ENCODE measurements at regions not wholly inside any gene's neighbourhood (a gene's known extent, or its start where the extent isn't known, plus 50 kb on each side); places are given as distances from the start of the nearest gene placed in this dataset.

GRCh38 chr7:97639036-97639435 is 92.8 kb upstream of the TAC1 start:
- no peak for TF ChIP-seq CTCF (conservative IDR thresholded peaks at IDR 0.05 in 1 of 2, IDR thresholded peaks at IDR 0.05 in 1 of 2; ENCODE audit: low read depth in 1 of 2, low read length in 2 of 2)
- no peak for TF ChIP-seq EZH2 (IDR thresholded peaks at IDR 0.05; ENCODE audit: low read length, missing control alignments)
- Histone ChIP-seq H3K27me3 (ENCODE audit: control insufficient read depth, insufficient read depth, low read length) (no peaks in the 10 kb centered on the region), H3K4me2 (ENCODE audit: extremely low read depth, insufficient read depth, low read length) (no peak overlapping the region), H3K9me3 (ENCODE audit: control insufficient read depth, insufficient read depth, low read depth, low read length) (no peaks in the 10 kb centered on the region), H3K36me3 (ENCODE audit: control insufficient read depth, insufficient read depth, low read length) (no peaks in the 10 kb centered on the region), H3K4me1 (ENCODE audit: control insufficient read depth, extremely low read depth, insufficient read depth, low read length) (no peaks in the 10 kb centered on the region), H3K4me3 (replicated peaks in 1 of 4; ENCODE audit: control extremely low read depth in 1 of 4, insufficient read depth in 1 of 4, low read depth in 3 of 4, low read length in 4 of 4) (no peak overlapping the region), H3K27ac (ENCODE audit: insufficient read depth, low read length) (no peak overlapping the region), H4K20me1 (ENCODE audit: control insufficient read depth, extremely low read depth, insufficient read depth, low read length) (no peaks in the 10 kb centered on the region), H2AFZ (ENCODE audit: low read length) (no peak overlapping the region), H3K9ac (ENCODE audit: insufficient read depth, low read length) (no peak overlapping the region), H3K79me2 (ENCODE audit: control insufficient read depth, insufficient read depth, low read length) (no peaks in the 10 kb centered on the region)
- no peak for DNase-seq (ENCODE audit: low read depth in 2 of 2)

GRCh38 chr7:97659363-97660045 is 72.4 kb upstream of the TAC1 start:
- no peaks in the 10 kb centered on the region for H3K36me3 ChIP-seq (ENCODE audit: control insufficient read depth, insufficient read depth, low read length)
- H3K4me1 ChIP-seq (ENCODE audit: control insufficient read depth, extremely low read depth, insufficient read depth, low read length), result no peaks in the 10 kb centered on the region
- no peaks in the 10 kb centered on the region for H3K9me3 ChIP-seq (ENCODE audit: control insufficient read depth, insufficient read depth, low read depth, low read length)
- DNase-seq (ENCODE audit: low read depth in 2 of 2), result no peak
- H4K20me1 ChIP-seq (ENCODE audit: control insufficient read depth, extremely low read depth, insufficient read depth, low read length), result no peaks in the 10 kb centered on the region
- no peak overlapping the region for H3K27ac ChIP-seq (ENCODE audit: insufficient read depth, low read length)
- no peaks in the 10 kb centered on the region for H3K27me3 ChIP-seq (ENCODE audit: control insufficient read depth, insufficient read depth, low read length)
- no peak overlapping the region for H3K4me3 ChIP-seq (replicated peaks in 1 of 4; ENCODE audit: control extremely low read depth in 1 of 4, insufficient read depth in 1 of 4, low read depth in 3 of 4, low read length in 4 of 4)
- H3K9ac ChIP-seq (ENCODE audit: insufficient read depth, low read length), result no peak overlapping the region
- H2AFZ ChIP-seq (ENCODE audit: low read length), result no peak overlapping the region
- H3K4me2 ChIP-seq (ENCODE audit: extremely low read depth, insufficient read depth, low read length), result no peak overlapping the region
- H3K79me2 ChIP-seq (ENCODE audit: control insufficient read depth, insufficient read depth, low read length), result no peaks in the 10 kb centered on the region
- TF ChIP-seq CTCF (conservative IDR thresholded peaks at IDR 0.05 in 1 of 2, IDR thresholded peaks at IDR 0.05 in 1 of 2; ENCODE audit: low read depth in 1 of 2, low read length in 2 of 2), result no peak
- TF ChIP-seq EZH2 (IDR thresholded peaks at IDR 0.05; ENCODE audit: low read length, missing control alignments), result no peak

GRCh38 chr7:97667359-97667758 is 64.5 kb upstream of the TAC1 start:
- no peaks in the 10 kb centered on the region for H3K4me1 ChIP-seq (ENCODE audit: control insufficient read depth, extremely low read depth, insufficient read depth, low read length)
- no peak for DNase-seq (ENCODE audit: low read depth in 2 of 2)
- no peak overlapping the region for H3K4me2 ChIP-seq (ENCODE audit: extremely low read depth, insufficient read depth, low read length)
- H4K20me1 ChIP-seq (ENCODE audit: control insufficient read depth, extremely low read depth, insufficient read depth, low read length), result no peaks in the 10 kb centered on the region
- no peak overlapping the region for H3K4me3 ChIP-seq (replicated peaks in 1 of 4; ENCODE audit: control extremely low read depth in 1 of 4, insufficient read depth in 1 of 4, low read depth in 3 of 4, low read length in 4 of 4)
- H3K27me3 ChIP-seq (ENCODE audit: control insufficient read depth, insufficient read depth, low read length), result no peaks in the 10 kb centered on the region
- no peaks in the 10 kb centered on the region for H3K36me3 ChIP-seq (ENCODE audit: control insufficient read depth, insufficient read depth, low read length)
- H3K27ac ChIP-seq (ENCODE audit: insufficient read depth, low read length), result no peak overlapping the region
- H3K9me3 ChIP-seq (ENCODE audit: control insufficient read depth, insufficient read depth, low read depth, low read length), result no peaks in the 10 kb centered on the region
- no peak for TF ChIP-seq EZH2 (IDR thresholded peaks at IDR 0.05; ENCODE audit: low read length, missing control alignments)
- H3K79me2 ChIP-seq (ENCODE audit: control insufficient read depth, insufficient read depth, low read length), result no peaks in the 10 kb centered on the region
- H2AFZ ChIP-seq (ENCODE audit: low read length), result no peak overlapping the region
- no peak overlapping the region for H3K9ac ChIP-seq (ENCODE audit: insufficient read depth, low read length)
